ENCODE measurements at regions not wholly inside any gene's neighbourhood (a gene's known extent, or its start where the extent isn't known, plus 50 kb on each side); places are given as distances from the start of the nearest gene placed in this dataset.
A peak's percentile ranks its signal among the peaks of the same experiment; 100 is the strongest.

DNA sequence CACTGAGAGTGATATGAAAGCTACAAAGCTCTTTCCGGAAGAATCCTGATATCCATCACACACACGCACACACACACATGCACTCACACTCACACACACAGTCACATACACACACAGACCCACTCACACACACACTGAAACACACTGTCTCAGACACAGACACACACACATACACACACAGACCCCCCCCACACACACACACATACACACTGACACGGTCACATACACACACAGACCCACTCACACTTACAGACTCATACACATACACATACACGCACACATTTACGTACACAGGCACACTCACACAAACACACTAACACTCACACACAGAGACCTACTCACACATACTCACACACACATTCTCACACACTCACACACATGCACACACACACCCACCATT, 58.6 kb downstream of the LIG4 start:
- FAIRE-seq = no peak
- DNase-seq (ENCODE audit: insufficient read length, low spot score) = no peak

DNA sequence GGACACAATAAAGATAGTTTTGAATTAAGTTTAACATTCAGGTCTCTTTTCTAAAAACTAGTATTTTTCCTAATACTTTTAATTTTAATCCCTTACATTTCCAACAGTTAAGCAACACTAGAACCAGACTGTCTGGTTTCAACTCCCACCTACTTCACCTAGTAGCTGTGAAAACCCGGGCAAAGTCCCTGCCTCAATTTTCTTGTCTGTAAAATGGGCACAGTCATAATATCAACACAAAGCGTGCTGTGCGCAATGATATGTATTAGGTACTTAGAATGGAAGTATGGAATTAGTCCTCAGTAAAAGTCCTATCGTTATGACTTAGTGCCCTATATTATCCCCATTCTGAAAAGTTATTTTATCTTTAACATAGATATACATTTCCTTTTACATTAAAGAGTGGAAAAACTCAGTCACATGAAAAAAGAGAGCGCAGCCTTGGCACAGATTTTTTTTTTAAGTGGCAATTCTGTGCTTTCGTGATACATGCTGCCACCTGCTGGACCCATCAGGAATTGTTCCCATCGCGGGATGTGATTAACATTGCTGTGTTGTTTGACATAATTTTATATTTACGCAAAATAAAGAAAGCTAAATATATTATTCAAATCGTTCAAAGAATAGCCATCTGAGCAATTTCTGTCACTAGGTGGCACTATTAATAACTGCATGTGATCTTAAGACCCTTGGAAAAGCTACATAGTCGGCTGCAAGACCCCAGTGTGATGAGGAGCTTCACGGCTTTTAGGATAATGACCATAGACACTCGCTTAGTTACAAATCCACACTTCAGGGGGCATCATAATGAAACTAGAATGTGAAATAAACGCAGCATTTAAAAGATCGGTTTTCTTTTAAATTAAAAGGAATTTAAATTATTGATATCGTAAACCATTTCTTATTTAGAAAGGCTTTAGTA, 59.9 kb downstream of the LIG4 start:
- peak; percentile 93 for FAIRE-seq
- peak; percentile 9 for DNase-seq (ENCODE audit: insufficient read length, low spot score)

DNA sequence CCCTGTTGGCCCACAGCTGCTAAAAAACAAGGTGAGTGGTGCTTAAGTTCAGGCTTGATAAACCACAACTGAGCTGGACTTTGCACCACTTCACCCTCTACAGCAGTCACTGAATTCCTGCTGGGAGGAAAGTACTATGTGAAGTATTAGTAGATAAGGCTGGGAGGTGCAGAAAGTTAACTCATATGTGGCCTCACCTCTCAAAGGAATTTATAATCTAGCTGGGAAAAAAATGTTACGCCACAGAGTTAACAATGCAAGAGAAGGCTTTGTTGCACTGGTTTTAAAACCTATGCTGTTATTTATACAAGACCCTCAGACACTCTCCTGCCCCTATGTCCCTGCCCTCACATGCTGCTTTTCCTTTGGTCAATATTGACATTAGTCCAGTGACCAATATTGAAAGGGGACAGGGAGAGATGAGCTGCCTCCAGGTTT, 60.9 kb downstream of the LIG4 start:
- no peak for DNase-seq (ENCODE audit: insufficient read length, low spot score)
- FAIRE-seq = no peak

DNA sequence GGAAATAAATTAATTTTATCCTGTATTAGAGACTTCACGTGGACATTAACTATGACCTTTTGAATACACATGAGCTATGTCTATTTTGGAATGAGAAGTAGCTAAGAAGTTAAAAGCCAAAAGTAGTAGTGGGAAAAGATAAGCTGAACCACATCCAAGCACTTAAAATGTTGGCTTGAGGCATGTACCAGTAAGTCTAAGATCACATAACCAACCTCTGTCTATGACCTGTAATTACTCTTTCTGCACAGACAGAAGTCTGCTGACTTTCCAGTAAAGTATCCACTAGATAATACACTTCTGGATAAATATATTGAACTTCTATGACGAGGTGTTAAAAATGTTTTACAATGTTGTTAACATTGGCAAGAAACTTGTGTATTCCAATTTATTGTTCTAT, 68.7 kb downstream of the LIG4 start:
- no peak for DNase-seq (ENCODE audit: insufficient read length, low spot score)
- no peak for FAIRE-seq

DNA sequence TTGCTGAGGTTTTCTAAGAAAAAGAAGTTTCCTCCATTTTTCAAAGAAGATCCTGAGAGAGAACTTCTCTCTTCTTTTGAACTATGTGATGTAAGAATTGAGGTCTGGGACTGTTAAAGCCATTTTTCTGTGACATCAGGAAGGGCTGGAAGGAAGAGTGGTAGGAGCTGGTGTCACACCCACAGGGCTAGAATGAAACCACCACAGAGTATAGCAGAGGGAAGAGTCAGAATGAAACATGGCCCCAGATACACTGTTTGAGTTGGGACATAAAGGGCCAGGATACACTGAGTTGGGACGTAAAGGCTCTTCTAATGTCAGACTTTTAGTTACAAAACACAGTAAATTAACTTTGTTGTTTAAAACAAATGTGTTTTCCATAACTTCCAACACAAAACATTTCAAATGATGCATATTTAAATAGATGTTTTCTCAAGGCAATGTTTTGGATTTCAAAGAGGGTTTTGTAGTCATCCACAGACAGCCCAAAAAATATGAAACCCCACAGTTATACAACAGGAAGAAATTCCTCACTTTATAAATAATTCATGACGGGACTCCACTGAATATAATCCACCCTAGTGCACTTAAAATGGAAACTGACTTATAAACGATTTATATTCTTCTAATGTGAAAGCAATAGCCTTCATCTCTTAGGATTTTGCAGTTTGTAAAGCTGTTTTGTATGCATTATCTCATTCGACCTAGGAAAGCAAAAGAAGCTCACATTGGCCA, 72.5 kb downstream of the LIG4 start:
- DNase-seq (ENCODE audit: insufficient read length, low spot score) = no peak
- no peak for FAIRE-seq

DNA sequence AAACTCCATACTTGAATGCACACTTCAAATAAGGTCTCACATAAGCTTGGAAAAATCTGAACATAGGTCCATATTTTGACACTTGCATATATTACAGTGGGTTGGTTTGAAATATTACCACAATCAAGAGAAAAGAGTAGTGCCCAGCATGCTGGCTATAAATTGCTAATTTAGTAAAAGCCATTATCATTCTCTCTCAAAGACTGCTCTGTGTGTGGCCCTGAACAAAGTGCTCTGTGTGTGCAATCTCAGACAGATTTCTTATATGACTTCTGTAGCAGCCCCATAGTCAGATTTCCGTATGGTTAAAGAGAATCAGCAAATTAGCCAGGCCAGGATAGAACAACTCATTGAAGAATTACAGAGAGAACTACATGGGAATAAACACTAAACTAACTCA, 78.2 kb downstream of the LIG4 start:
- FAIRE-seq = no peak
- no peak for DNase-seq (ENCODE audit: insufficient read length, low spot score)

DNA sequence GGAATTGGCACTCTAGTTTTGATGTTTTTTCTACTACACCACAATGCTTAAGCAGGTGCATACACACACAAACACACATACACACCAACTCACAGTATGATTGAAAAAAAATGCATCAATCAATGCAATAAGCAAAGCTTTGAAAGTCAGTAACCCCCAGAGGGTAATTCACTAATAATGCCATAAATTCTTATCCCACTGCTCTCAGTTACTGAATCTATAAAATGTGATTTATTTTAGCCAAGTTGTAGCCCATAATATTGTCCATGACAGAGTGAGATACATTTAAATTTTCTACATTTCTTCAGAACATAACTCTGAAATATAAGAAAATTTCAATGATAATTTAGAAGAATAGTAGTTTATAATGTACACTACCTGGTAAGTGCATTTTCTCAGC, 87.9 kb downstream of the LIG4 start:
- no peak for FAIRE-seq
- DNase-seq (ENCODE audit: insufficient read length, low spot score) = no peak

DNA sequence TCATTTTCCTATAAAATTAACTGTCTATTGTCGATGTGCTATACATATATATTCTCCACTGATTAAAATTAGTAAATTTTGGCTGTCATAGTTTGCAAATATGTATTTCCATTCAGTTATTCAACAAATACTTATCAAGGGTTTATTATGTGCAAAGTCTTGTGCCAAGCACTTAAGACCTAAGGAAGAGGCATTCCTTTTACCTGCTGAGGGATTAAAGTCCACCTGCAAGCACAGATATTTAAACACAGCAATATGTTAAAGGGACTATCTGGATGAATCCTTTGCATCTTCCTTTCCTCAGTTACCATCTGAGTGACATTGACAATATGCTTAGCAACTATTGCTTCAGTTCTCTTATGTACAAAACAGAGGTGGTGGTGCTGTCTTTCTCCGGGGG, 89.3 kb downstream of the LIG4 start:
- no peak for FAIRE-seq

DNA sequence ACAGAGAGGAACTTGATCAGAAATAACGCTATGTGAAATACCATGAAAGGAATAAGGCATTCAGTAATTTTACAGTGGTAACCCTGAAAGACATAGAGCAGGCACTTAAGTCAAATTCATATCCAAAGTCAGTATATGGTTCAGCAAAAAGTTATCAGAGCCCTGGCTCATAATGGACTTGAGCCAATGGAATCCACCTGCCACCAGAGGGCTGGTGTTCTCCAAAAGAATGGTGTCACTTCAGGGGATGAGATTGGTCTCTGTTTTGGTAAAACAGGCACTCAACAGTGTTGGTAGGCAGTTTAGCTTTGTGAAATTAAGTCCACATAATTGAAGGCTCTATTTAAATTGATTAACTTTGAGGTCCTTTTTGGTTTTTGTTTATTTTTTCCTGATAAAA, 93.9 kb downstream of the LIG4 start:
- no peak for FAIRE-seq
- no peak for DNase-seq (ENCODE audit: insufficient read length, low spot score)

More for the DNA sequence above, 89.3 kb downstream of the LIG4 start:
- no peak for DNase-seq (ENCODE audit: insufficient read length, low spot score)

DNA sequence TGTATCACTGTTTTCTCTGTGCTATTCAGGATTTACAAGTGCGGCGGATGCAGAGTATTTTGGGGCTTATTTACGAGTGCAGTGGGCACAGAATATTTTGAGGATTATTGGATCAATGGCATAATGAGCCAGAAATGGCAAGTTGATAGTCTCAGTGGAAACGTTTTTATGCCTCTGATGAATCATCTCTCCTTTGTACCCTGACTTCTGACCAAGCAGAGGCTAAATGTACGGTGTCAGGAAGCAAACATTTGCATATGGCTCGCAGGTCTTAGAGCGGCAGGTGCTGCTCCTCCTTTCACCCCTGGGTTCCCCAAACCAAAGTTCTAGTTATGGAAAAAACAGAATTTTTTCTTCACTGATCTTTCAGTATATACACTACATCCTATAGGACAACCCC, 94.5 kb downstream of the LIG4 start:
- FAIRE-seq (no peak), DNase-seq (ENCODE audit: insufficient read length, low spot score) (no peak)

DNA sequence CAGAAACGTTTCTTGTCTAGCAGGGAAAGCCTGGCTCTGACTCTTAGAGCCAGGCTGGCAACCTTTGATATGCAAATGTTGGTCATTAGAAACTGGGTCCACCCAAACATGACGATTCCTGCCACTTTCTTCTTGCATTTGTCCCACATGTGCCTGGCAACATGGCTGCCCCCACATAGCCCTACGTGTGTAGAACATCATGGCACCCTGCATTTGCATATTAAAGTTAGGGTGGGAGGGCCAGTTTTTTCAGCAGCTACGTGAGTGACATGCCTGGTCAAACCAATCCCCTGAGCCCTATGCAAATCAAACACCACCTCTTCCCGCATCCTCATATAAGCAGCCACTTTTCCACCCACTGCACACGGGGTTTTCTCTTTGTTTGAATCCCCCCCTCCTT, 95.0 kb downstream of the LIG4 start:
- FAIRE-seq = no peak
- no peak for DNase-seq (ENCODE audit: insufficient read length, low spot score)

DNA sequence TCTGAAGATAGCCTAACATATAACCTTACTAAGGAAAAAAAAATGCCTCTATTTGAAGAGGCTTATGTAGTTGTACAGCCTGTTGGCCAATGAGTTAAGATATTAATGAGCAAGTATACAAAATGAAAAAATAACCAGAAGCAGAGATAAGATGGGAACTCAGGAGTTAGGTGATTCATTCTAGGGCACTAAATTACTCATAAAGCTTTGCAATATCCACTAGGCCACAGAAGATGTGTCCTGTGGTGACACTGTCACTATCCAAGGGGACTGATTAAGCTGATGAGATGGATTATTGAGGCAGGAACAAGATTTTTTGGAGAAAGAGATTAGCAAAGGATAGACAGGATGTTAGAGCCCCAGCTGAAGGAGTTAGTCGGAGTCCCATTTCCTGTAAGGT, 99.6 kb downstream of the LIG4 start:
- FAIRE-seq (no peak), DNase-seq (ENCODE audit: insufficient read length, low spot score) (no peak)

DNA sequence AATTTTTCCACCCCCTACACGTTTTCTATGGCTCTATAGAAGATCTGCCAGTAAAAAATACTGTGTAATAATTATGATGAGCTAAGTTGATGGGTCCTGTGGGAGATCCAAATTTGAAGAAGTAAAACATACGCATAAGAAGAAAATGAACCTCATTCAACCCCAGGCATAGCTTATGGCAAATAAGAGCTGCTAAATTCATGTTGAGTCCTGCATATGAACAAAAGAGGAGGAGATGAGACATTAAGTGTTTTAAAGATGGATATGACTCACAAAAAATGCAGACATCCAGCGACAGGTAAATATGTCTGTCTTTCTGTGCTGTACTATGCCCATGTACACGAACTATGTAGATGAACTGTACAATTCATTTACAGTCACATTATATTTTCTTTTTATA, 101.9 kb downstream of the LIG4 start:
- no peak for FAIRE-seq
- DNase-seq (ENCODE audit: insufficient read length, low spot score) = no peak

DNA sequence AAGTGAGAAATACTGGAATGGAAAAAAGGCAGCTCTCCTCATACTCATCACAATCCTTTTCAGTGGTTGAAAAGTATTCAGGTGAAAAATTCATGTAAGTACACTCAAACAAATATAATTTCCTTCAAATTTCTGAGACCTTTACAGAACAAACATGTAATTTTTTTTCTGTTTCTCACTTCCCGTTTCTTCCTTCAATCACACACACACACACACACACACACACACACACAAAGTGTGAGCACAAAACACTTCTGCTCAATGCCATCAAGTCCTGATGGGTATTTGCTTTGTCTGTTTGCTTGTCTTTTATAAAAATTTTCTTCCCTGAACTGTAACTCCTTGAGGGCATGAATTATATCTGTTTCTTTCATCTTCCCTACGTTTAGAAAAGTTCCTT, 110.6 kb downstream of the LIG4 start:
- DNase-seq (ENCODE audit: insufficient read length, low spot score) (no peak), FAIRE-seq (no peak)

DNA sequence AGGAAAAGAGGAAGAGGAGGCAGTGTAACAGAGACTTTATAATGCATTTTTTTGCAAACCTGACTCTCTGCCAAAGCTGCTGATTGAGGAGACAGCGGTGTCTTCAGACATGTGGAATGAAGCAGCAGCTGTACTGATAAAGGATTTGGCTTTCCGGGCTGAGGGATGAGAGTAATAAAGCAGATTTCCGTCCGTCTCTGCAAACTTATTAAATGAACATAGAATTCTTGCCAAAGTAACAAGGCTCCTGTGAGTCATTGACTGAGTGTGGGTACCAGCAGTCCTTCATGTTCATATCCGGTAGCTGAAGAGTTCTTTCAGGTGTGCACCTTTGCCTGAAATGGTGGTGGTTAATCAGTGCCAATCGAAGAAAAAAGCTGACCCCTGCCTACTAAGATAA, 112.6 kb downstream of the LIG4 start:
- FAIRE-seq = no peak
- DNase-seq (ENCODE audit: insufficient read length, low spot score) = no peak

DNA sequence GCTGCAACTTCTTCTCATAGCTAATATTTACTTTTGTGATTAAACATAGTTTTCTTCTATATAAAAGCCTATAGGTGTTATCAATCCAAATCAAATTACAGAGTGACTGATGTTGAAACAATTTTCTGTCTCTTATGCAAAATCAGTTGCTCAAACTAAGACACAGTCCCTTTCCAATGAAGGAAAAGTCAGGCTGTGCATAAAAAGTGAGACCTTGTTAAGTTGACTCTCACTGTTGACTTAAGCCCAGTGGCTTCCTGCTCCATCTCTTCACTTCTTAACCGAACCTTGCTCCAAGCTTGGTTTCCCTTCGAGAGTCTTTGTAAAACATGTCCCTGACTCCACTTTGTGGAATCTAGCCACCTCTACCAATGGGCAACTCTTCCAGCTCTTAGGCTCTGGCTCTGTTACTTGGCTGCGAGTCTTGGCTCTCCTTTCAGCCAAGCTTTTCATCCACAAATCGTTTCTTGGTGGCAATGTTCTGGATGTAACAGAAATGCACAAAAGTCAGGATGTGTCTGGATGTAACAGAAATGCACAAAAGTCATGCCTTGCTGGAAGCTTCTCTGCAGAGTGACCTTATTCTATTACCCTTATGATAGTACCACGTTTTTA, 118.9 kb downstream of the LIG4 start:
- no peak for FAIRE-seq
- DNase-seq (ENCODE audit: insufficient read length, low spot score) = no peak

DNA sequence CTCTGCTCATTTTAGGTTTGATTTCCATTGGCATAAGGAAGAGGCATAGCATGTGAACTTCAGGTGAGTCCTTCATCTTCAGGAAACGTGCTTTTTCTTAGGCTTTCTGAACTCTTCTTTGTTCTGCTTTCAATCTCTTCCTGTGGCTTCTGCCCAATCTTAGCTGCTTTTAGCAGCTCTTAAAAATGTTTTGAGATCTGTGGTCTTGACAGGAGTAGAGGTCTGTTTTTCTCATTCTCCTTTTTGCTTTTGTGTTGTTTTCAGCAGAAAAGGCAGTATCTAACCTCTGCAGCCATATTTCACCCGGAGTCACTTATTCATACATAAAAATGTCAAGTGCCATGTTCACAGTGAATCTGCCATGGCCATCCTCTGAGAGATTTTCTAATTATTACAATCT, 120.3 kb downstream of the LIG4 start:
- no peak for DNase-seq (ENCODE audit: insufficient read length, low spot score)
- no peak for FAIRE-seq

DNA sequence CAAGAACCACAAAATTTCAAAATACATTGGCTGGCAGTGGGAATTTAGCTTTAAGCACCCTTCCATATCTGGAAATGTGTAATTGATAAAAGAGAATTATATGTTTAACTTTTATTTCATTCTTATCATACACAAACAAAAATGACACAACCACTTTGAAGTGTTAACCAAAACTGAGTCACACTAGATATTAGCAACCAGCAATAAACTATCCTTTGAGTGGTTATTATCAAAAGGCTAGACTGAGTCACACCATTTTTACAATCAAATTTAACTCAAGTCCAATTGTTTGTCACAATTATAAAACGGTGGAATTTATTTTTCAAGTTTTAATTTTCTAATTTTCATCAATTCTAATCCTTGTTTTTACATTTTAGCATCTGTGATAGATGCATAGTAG, 121.7 kb downstream of the LIG4 start:
- FAIRE-seq (no peak), DNase-seq (ENCODE audit: insufficient read length, low spot score) (no peak)

DNA sequence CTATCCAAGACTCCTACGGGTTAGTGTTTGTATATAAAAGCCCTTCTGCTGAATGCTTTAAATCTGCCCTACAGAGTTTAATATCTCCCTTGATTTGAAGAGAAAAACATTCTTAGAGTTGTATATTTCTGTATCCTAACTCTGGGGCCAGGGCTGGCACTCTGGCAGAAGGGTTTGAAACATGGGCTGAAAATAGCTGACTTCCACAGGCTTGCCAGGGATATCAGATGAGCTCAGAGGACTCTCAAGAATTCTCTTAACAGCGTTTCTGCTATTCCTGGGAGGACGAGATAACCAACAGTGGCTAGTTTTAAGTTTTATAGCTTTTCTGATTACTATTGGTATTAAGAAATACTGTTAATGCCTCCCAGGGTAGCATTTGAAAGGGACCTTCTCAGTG, 127.5 kb downstream of the LIG4 start:
- no peak for DNase-seq (ENCODE audit: insufficient read length, low spot score)
- no peak for FAIRE-seq

DNA sequence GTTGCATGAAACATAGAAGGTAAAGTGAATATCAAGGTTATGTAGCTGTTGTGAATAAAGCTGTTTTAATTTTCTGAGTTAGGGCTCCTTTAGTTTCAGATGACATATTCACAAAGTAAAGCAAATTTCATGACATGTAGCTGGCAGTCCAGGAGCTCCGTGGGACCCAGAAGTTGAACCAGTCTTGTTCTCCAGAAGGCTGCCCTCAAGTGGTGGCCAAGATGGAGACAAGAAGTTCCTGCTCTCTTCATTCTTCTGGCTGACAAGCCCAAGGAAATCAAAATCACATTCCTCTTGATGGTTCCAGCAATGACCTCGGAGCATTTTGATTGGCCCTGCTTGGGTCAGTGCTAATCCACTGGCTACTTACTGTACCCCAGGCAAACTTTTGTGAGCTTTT, 128.7 kb downstream of the LIG4 start:
- DNase-seq (ENCODE audit: insufficient read length, low spot score) (no peak), FAIRE-seq (no peak)

DNA sequence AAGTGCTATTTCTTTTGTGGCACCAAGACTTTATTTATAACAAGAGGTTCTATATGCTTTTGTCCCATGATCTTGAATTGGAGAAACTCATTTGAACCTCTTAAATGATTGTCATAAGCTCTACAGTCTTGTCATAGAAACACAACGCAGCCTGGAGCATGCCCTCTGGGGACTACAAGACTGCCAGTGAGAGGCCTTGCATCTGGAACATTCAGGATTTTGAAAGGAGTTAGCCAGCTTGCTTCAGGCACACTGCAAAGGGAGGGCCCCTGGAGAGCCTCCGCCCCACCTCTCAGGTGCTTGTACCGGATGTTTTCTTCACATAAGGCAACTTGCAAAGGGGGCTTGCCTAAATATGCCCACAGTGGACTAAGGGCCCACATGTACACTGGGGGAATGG, 130.5 kb downstream of the LIG4 start:
- DNase-seq (ENCODE audit: insufficient read length, low spot score) = no peak
- no peak for FAIRE-seq

DNA sequence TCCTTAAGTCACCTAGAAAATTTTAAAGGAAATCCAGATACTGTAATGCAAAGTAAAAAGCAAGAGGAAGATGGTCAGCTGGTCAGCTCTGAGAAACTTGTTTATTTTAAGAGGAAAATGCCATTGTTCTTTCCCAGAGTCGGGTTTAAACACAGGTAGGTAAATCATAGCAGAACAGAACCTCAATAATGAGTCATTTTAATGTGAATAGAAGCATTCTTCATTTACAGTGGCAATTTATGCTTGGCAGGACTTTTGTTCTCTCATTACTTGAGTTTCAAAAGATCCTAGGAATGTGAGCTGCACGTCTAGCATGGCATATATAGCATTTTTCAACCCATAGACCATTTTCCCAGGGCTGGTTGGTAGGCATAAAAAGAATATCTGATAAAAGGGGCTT, 132.3 kb downstream of the LIG4 start:
- DNase-seq (ENCODE audit: insufficient read length, low spot score) (no peak), FAIRE-seq (no peak)

Data from GM19239 (cell line).